Panc1 (cell line): ENCODE measurements at regions not wholly inside any gene's neighbourhood (a gene's known extent, or its start where the extent isn't known, plus 50 kb on each side); places are given as distances from the start of the nearest gene placed in this dataset.

Source experiments
- ATAC-seq: fragments of 200-7000 bp; cut with Tn5 transposase; 2 replicates; pipeline ENCODE4 v1.9.1; 2020; ENCODE audit warnings: mild to moderate bottlenecking, moderate library complexity
- BruUV-seq: library from RNA; stranded (reverse); fragments of 400-500 nt; replicated peaks from 2 replicates; lab custom pipeline; 2021; lab: Mats Ljungman, UMichigan
- CTCF ChIA-PET: fragments of 300-600 bp; sonication (Branson Sonifier 250); formaldehyde crosslinking; loops from one replicate; lab custom pipeline; 2022; ENCODE audit warnings: antibody characterized with exemption; lab: Charles Lee
- POLR2A ChIA-PET: fragments of 300-600 bp; sonication (Branson Sonifier 250); formaldehyde crosslinking; loops from one replicate; lab custom pipeline; 2022; ENCODE audit warnings: antibody characterized with exemption; lab: Charles Lee
- DNase-seq: peaks from one replicate; pipeline ENCODE4 v3.0.0-alpha.2; 2010; ENCODE audit warnings: low read depth, low spot score
- H3K27ac ChIP-seq: 2 replicates; pipeline ENCODE4 v1.5.1; 2011; ENCODE audit warnings: mild to moderate bottlenecking, low read length, inconsistent platforms
- H3K27me3 ChIP-seq: fragments of 200-500 bp; sonication (Bioruptor generic); 2 replicates; pipeline ENCODE4 v1.6.0; 2014; ENCODE audit warnings: low read length, inconsistent platforms; ENCODE audit not compliant: control insufficient read depth, insufficient read depth
- H3K36me3 ChIP-seq: fragments of 200-500 bp; sonication (Bioruptor generic); 2 replicates; pipeline ENCODE4 v1.5.1; 2014; ENCODE audit warnings: inconsistent platforms, mild to moderate bottlenecking, low read length, moderate library complexity; ENCODE audit not compliant: control insufficient read depth, insufficient read depth
- H3K4me1 ChIP-seq: 2 replicates; pipeline ENCODE4 v1.5.1; 2011; ENCODE audit warnings: inconsistent platforms, mild to moderate bottlenecking, low read length, moderate library complexity; ENCODE audit not compliant: control insufficient read depth, insufficient read depth
- H3K4me3 ChIP-seq, 2 experiments: 2 replicates each; pipeline ENCODE4 v1.5.1; 2011 to 2012; ENCODE audit warnings: low read depth in 2 of 2, low read length in 2 of 2, mild to moderate bottlenecking in 2 of 2, inconsistent platforms in 1 of 2, moderate library complexity in 1 of 2
- H3K9me3 ChIP-seq: fragments of 200-500 bp; sonication (Bioruptor generic); 2 replicates; pipeline ENCODE4 v1.5.1; 2014; ENCODE audit warnings: low read depth, mild to moderate bottlenecking, inconsistent platforms, low read length, moderate library complexity; ENCODE audit not compliant: control insufficient read depth, insufficient read depth
- CTCF ChIP-seq: fragments of 450-650 bp; IDR thresholded peaks from 2 replicates; pipeline ENCODE4 v1.5.1; 2017; ENCODE audit warnings: mild to moderate bottlenecking
- POLR2AphosphoS5 ChIP-seq: IDR thresholded peaks from 2 replicates; pipeline ENCODE4 v1.6.1; 2012; ENCODE audit warnings: mild to moderate bottlenecking, low read depth, low read length, moderate library complexity
- REST ChIP-seq, 2 experiments: IDR thresholded peaks; 2 replicates each; pipeline ENCODE4 v1.6.1; 2011 to 2012; ENCODE audit warnings: low read depth in 2 of 2, control low read depth in 1 of 2, low read length in 1 of 2, mild to moderate bottlenecking in 1 of 2, moderate library complexity in 1 of 2; ENCODE audit not compliant: insufficient read depth in 1 of 2
- SIN3A ChIP-seq: IDR thresholded peaks from 2 replicates; pipeline ENCODE4 v1.6.1; 2012; ENCODE audit warnings: low read depth, mild to moderate bottlenecking, low read length, moderate library complexity, borderline replicate concordance; ENCODE audit not compliant: insufficient read depth
- TCF7L2 ChIP-seq: IDR thresholded peaks from 2 replicates; pipeline ENCODE4 v1.6.1; 2011; ENCODE audit warnings: mild to moderate bottlenecking, low read depth, low read length, inconsistent platforms
- in situ Hi-C: cut with HindIII; loops from 2 replicates; pipeline ENCODE4 v1.10.0; 2016; ENCODE audit warnings: low sequenced_read_pairs, low pct_unique_long_range_greater_than_20kb
- intact Hi-C: fragments of 100-400 bp; cut with micrococcal nuclease; formaldehyde crosslinking; loops from one replicate; pipeline ENCODE4 v1.10.0; 2022; ENCODE audit not compliant: unreplicated experiment

GRCh38 chr10:131817866-131818509, 82.8 kb upstream of the PPP2R2D start:
- H3K36me3 ChIP-seq: no peaks in the 10 kb centered on the region
- H3K4me1 ChIP-seq: no peaks in the 10 kb centered on the region
- intact Hi-C loops (no loop called here), in situ Hi-C loops (no loop called here)
- ChIA-PET CTCF (no interaction called here), POLR2A (no interaction called here)
- no peak for DNase-seq
- BruUV-seq: no TSS peak
- no peak for ATAC-seq
- no peaks in the 10 kb centered on the region for H3K9me3 ChIP-seq
- no peak for TF ChIP-seq TCF7L2
- no peak for TF ChIP-seq POLR2AphosphoS5
- TF ChIP-seq SIN3A: no peak
- TF ChIP-seq REST (IDR thresholded peaks at IDR 0.05; ENCODE audit: insufficient read depth in 1 of 2, low read depth in 2 of 2, low read length in 1 of 2): no peak
- TF ChIP-seq CTCF: no peak
- H3K27me3 ChIP-seq: peaks cover 9% of the 10 kb centered on the region
- no peak overlapping the region for H3K4me3 ChIP-seq
- H3K27ac ChIP-seq: no peak overlapping the region

GRCh38 chr10:131818510-131819234, 82.1 kb upstream of the PPP2R2D start:
- H3K27ac ChIP-seq: no peak overlapping the region

More at GRCh38 chr10:131818510-131819234, 82.1 kb upstream of the PPP2R2D start:
- in situ Hi-C loops (no loop called here), intact Hi-C loops (no loop called here)
- Histone ChIP-seq H3K36me3 (no peaks in the 10 kb centered on the region), H3K9me3 (no peaks in the 10 kb centered on the region), H3K27me3 (peaks cover 9% of the 10 kb centered on the region), H3K4me1 (no peaks in the 10 kb centered on the region), H3K4me3 (no peak overlapping the region)
- TF ChIP-seq POLR2AphosphoS5 (no peak), REST (IDR thresholded peaks at IDR 0.05; ENCODE audit: insufficient read depth in 1 of 2, low read depth in 2 of 2, low read length in 1 of 2) (no peak), CTCF (no peak), SIN3A (no peak), TCF7L2 (no peak)
- ChIA-PET CTCF (no interaction called here), POLR2A (no interaction called here)
- DNase-seq (no peak), ATAC-seq (no peak)
- BruUV-seq: no TSS peak
